HG03025 (cell line): ENCODE measurements at regions not wholly inside any gene's neighbourhood (a gene's known extent, or its start where the extent isn't known, plus 50 kb on each side); places are given as distances from the start of the nearest gene placed in this dataset.

ENCODE experiments used
- ATAC-seq: cut with Tn5 transposase; IDR thresholded peaks from one replicate; pipeline ENCODE4 v1.9.1; 2021; ENCODE audit warnings: mild to moderate bottlenecking, moderate library complexity; ENCODE audit not compliant: unreplicated experiment, low FRiP score

DNA sequence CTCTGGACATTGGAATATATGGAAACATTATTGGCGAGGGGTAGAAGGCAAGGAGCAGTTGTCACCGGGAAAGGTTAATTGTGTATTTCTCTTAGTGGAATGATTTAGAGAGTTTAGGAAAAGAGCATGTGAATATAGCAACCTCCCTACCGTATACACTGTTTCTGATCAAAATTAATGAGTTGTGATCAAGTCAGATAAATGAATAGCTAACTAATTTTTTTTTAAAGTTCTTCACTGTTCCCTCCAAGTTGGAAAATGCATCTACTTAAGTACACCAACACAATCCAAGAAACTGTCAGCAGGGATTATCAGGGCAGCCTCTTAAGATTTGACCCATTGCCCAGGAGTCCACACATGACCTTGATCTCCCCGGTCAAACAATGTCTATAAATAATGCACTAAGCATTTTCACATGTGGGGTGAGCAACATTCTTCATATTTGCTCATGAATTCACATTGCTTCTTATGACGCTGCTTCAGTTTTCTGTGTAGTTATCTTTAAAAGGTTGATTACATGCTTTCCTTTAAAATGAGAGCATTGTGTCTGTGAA is 680.8 kb upstream of the NRSN1 start:
- no peak for ATAC-seq

DNA sequence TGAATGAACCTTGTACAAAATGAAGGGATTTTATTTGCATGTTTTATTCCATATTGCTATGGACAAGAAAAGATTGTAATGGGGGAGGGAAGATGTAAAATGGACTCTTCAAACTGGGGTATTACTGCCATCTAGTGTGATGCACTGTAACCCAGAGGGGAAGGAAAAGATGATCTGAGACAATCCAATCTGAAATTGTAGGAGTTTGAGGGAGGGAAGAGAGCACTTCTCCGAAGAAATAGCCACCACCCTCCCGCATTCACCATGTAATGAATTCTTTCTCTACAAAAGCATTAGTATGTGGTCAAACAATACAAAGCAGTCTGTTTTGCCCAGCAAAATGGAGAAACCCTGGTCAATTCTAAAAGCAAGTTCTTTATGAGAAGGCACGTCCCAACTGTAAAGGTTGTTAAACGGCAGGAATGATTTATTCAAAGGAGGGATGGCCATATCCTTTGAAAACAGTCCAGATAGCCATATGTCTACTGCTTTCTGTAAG is 679.5 kb upstream of the NRSN1 start:
- no peak for ATAC-seq

- no peak for ATAC-seq
Measured at GRCh38 chr6:23447731-23448130, 678.3 kb upstream of the NRSN1 start.

GRCh38 chr6:23448281-23448680 is 677.7 kb upstream of the NRSN1 start:
- no peak for ATAC-seq

- no peak for ATAC-seq
Measured at GRCh38 chr6:23454080-23454976, 671.7 kb upstream of the NRSN1 start.

DNA sequence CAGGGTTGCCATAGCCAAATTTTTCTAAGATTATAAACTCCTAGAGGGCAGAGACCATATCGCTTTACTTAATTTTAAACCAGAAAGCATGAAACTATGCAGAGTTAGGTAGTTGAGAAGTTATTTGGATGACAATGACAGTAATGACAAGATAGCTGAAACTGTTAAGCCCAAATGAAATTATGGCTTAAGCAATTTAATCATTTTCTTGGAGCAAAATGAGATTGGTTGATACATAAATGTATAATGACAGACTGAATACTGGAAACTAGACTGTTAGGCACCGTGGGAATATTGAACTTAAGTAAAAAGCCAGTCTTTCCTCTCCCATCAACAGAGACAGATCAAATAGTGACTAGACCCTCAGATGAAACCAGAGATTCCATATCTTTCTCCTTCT is 670.3 kb upstream of the NRSN1 start:
- ATAC-seq: no peak

GRCh38 chr6:23456396-23456795 is 669.6 kb upstream of the NRSN1 start:
- ATAC-seq: no peak

DNA sequence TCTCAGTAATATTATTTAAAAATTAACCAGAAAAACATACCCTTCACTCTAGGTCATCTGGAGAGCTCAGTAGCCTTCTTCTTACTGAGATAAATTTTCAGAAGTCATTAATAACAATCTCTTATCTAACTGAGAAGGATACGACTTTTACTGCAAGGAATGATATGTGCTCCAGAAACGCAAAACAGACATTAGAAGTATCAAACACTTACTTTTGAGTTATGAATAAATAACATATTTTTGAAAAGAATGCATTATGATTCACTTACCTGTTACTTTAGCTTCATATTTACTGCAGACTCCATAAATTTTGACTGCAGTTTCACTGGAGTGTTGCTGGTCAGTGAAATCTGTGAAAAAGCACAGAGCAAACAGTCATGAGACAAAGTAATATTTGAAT is 668.7 kb upstream of the NRSN1 start:
- ATAC-seq: no peak

DNA sequence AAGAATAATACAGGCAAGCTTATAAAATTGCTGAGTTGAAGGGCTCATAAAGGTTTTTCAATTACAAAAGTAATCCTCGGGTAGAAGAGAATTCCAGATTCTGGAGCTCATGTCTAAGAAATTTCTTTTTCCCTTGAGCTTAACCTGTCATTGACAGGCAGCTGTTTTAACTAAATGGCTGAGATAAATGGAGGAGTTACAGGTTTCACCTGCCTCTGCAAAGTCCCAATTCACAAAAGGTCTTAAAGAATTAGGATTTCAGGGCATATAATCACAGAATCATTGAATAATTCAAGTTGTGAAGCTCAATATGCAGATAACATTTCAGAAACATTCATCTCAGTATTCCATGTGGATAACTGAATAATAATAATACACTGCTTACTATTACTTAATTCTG is 660.1 kb upstream of the NRSN1 start:
- ATAC-seq: no peak

DNA sequence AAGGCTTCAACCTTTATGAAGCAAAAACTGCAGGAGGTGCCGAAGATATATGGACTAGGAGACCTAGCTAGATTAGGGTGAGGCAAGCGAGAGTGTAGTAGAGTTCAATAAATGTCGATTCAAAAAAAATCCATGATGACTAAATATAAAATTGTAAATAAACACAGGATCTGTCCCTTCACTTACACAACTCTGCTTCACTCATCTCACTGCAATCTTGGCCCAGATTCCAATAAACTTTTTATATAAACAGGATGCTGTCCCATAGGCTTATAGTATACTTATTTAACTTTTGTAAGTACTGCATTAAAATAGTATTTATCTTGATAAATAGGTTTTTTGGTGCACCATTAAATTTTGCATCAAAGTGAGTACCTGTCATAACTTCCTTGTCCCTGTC is 648.4 kb upstream of the NRSN1 start:
- no peak for ATAC-seq

GRCh38 chr6:23478312-23478711 is 647.7 kb upstream of the NRSN1 start:
- no peak for ATAC-seq

DNA sequence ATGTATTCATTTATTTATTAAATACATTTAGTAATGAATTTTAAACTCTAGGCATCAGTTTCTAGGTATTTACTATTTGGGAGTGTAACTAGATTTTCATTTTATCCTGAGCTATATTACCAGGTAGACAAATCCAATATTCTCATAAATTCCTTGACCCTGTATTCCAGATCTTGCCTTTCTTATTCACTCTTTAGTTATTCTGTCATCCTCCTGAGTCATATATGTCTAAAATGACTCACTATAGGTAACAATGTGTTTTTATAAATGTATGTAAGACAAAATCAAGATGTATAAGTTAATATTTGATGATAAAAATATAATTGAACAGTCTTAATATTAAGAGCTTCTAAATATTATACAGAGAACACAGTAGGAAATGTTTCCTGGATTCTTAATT is 642.1 kb upstream of the NRSN1 start:
- ATAC-seq: no peak

- no peak for ATAC-seq
Measured at GRCh38 chr6:23494367-23494766, 631.6 kb upstream of the NRSN1 start.

DNA sequence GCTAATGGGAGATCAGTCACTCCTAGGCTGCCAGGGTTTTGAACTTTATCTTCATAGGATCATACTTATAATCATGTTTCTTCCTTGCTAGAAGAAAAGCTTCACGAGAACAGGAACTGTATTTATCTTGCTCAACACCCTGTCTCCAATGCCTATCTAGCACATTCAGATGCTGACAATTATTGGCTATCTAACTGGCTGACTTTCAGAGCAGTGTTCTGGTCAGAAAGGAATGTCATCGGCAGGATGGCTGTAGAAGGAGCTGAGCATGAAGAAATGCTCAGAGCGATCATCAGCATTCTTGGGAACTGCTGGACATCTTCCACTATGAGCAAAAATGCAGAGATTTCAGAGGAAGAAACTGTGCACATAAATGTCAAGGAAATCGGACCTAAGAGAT is 628.0 kb upstream of the NRSN1 start:
- ATAC-seq: no peak

DNA sequence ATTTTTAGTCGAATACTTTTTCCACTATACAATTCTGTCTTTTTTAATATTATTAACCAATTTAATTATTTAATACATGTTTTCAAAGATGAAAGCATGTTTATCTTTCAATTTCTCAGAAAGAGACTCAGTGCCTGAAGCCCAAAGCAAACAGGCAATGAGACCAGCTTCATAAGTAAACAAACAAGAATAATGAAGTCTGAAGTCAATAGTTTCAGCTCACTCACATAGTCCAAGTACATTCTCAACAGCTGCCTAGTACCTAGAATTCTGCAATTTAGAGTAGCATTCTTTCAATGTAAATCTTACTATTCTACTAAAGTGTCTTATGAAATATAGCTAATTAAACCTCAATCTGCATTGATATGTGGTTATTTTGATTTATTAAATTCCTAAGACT is 626.5 kb upstream of the NRSN1 start:
- no peak for ATAC-seq

DNA sequence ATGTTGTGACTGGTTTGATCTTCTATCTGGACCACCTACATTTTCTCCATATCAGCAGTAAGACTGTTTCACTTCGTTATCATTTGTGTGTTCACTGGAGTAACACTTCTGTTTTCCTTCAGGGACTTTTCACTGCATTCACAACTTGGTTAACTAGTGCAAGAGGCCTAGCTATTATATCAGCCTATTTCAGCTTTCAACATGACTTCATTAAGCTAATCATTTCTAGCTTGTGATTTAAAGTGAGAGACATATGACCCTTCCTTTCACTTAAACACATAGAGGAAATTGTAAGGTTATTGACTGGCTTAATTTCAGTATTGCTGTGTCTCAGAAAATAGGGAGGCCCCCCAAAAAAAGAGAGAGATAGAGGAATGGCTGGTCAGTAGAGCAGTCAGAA is 622.8 kb upstream of the NRSN1 start:
- ATAC-seq: no peak

- no peak for ATAC-seq
Measured at GRCh38 chr6:23505026-23505425, 621.0 kb upstream of the NRSN1 start.

DNA sequence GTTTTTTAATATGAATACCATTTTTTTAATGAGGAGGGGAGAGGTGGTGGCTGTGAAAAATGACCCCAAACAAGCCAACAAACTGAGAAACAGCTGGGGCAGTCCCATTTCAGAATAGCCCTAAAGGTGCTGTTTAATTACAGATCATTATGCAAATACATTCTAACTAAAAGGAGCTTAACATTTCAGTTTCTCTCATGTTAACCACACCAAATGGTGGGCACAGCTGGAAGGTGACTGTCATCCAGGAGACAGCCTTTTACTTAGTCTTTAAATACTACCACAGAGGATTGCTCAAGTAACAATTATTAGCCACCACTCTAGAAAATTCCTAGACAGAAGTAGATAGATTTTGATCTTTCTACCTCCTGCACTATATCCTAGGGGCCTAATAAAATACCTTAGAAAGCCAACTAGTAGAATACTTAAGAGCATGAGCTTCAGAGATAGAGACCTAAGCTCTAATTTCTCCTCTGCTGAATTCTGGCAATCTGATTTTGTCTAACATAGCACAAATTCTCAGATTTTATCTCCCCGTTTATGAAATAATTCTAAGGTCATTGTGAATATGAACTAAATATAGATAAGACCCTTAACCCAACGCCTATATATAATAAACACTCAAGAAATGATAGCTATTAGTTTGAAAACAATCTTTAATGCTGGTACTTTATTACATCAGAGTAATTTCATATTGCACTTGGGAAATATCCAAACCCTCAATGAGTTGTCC is 615.1 kb upstream of the NRSN1 start:
- ATAC-seq: no peak

- ATAC-seq: no peak
Measured at GRCh38 chr6:23511817-23512216, 614.2 kb upstream of the NRSN1 start.

DNA sequence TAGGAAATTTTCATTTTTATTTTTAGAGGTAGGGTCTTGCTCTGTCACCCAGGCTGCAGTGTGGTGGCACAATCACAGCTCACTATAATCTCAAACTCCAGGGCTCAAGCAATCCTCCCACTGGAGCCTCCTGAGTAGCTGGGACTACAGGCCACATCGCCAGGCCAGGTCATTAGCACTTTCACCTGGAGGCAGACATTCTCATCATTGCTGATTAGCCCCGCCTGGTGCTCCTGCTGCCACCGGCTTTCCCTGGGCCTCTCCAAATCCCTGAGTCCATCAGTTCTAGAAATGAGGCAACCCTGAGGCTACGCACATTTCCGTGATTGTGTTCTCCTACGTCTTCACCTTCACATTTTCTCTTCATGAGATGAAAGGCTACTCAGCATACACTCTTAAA is 607.7 kb upstream of the NRSN1 start:
- ATAC-seq: no peak

GRCh38 chr6:23522792-23523547 is 603.0 kb upstream of the NRSN1 start:
- ATAC-seq: no peak
